HL-60 (cell line): ENCODE measurements at regions not wholly inside any gene's neighbourhood (a gene's known extent, or its start where the extent isn't known, plus 50 kb on each side); places are given as distances from the start of the nearest gene placed in this dataset.

Experiments used
- DNase-seq, 2 experiments: peaks; one replicate each; pipeline ENCODE4 v3.0.0-alpha.2; 2010 to 2020; ENCODE audit warnings: low read depth in 1 of 2, low spot score in 1 of 2
- H3K27ac ChIP-seq: fragments of 250-450 bp; sonication (Bioruptor Pico); replicated peaks from 2 replicates; pipeline ENCODE4 v1.5.1; 2020; ENCODE audit warnings: mild to moderate bottlenecking, moderate library complexity
- H3K27me3 ChIP-seq: fragments of 250-450 bp; sonication (Bioruptor Pico); 2 replicates; pipeline ENCODE4 v1.5.1; 2021; ENCODE audit warnings: mild to moderate bottlenecking, moderate library complexity; ENCODE audit not compliant: insufficient read depth, poor library complexity, severe bottlenecking
- H3K4me3 ChIP-seq: replicated peaks from 2 replicates; pipeline ENCODE4 v1.5.1; 2011; ENCODE audit warnings: mild to moderate bottlenecking, control low read depth, low read length; ENCODE audit not compliant: insufficient read depth
- CTCF ChIP-seq: IDR thresholded peaks from one replicate; pipeline ENCODE4 v1.5.1; 2011; ENCODE audit warnings: low read length, control low read depth, inconsistent platforms; ENCODE audit not compliant: insufficient read depth
- GABPA ChIP-seq: IDR thresholded peaks from 2 replicates; pipeline ENCODE4 v1.6.1; 2012; ENCODE audit warnings: low read depth
- POLR2AphosphoS5 ChIP-seq: IDR thresholded peaks from 2 replicates; pipeline ENCODE4 v1.6.1; 2012; ENCODE audit warnings: low read depth
- REST ChIP-seq: IDR thresholded peaks from 2 replicates; pipeline ENCODE4 v1.6.1; 2012; ENCODE audit warnings: low read depth; ENCODE audit not compliant: insufficient replicate concordance
- SPI1 ChIP-seq: IDR thresholded peaks from 2 replicates; pipeline ENCODE4 v1.6.1; 2012; ENCODE audit warnings: low read depth, mild to moderate bottlenecking, borderline replicate concordance

GRCh38 chr17:54813896-54814295 is 86.8 kb upstream of the TOM1L1 start:
- DNase-seq, result no peak
- no peak overlapping the region for H3K27ac ChIP-seq

GRCh38 chr17:54814371-54814770 is 86.3 kb upstream of the TOM1L1 start:
- Histone ChIP-seq H3K4me3 (no peak overlapping the region), H3K27ac (no peak overlapping the region), H3K27me3 (no peaks in the 10 kb centered on the region)
- DNase-seq, result no peak
- TF ChIP-seq SPI1, result no peak
- no peak for TF ChIP-seq POLR2AphosphoS5
- TF ChIP-seq CTCF, result no peak
- no peak for TF ChIP-seq GABPA

More at GRCh38 chr17:54813896-54814295, 86.8 kb upstream of the TOM1L1 start:
- TF ChIP-seq REST (no peak), POLR2AphosphoS5 (no peak)
- Histone ChIP-seq H3K4me3 (no peak overlapping the region), H3K27me3 (no peaks in the 10 kb centered on the region)

GRCh38 chr17:54834086-54834485 is 66.6 kb upstream of the TOM1L1 start:
- DNase-seq, result no peak
- no peak for TF ChIP-seq SPI1
- TF ChIP-seq REST, result no peak
- TF ChIP-seq CTCF, result no peak
- TF ChIP-seq GABPA, result no peak
- no peak for TF ChIP-seq POLR2AphosphoS5
- Histone ChIP-seq H3K27ac (no peak overlapping the region), H3K4me3 (no peak overlapping the region), H3K27me3 (no peaks in the 10 kb centered on the region)

- Histone ChIP-seq H3K27me3 (no peaks in the 10 kb centered on the region), H3K27ac (no peak overlapping the region), H3K4me3 (no peak overlapping the region)
- DNase-seq, result no peak
- no peak for TF ChIP-seq POLR2AphosphoS5
- no peak for TF ChIP-seq GABPA
- no peak for TF ChIP-seq SPI1
- no peak for TF ChIP-seq REST
- TF ChIP-seq CTCF, result no peak
Measured at GRCh38 chr17:54835015-54835414, 65.6 kb upstream of the TOM1L1 start.
